H1 (cell line): ENCODE measurements at regions not wholly inside any gene's neighbourhood (a gene's known extent, or its start where the extent isn't known, plus 50 kb on each side); places are given as distances from the start of the nearest gene placed in this dataset.

Experiments used
- CTCF ChIA-PET: fragments of 300-600 bp; sonication (Branson Sonifier 250); formaldehyde crosslinking; loops from one replicate; lab custom pipeline; 2021; ENCODE audit not compliant: partially characterized antibody; lab: Charles Lee
- POLR2A ChIA-PET: fragments of 300-600 bp; sonication (Branson Sonifier 250); formaldehyde crosslinking; loops from one replicate; lab custom pipeline; 2021; ENCODE audit warnings: inconsistent platforms; ENCODE audit not compliant: partially characterized antibody; lab: Charles Lee
- DNase-seq, 2 experiments: peaks; one replicate each; pipeline versions ENCODE4 v3.0.0 to v3.0.0-alpha.2; 2010 to 2022; ENCODE audit warnings: low spot score in 2 of 2, low read depth in 1 of 2, mixed read lengths in 1 of 2
- FAIRE-seq: peaks from 2 replicates; lab custom pipeline; 2011; peaks lifted over from hg19 to GRCh38; lab: Jason Lieb, UNC
- H2AFZ ChIP-seq: 2 replicates; pipeline ENCODE4 v1.8.1; 2012; ENCODE audit warnings: low read length, inconsistent platforms
- H2AK5ac ChIP-seq: 2 replicates; pipeline ENCODE4 v1.6.1; 2013; ENCODE audit warnings: low read depth, low read length
- H2BK120ac ChIP-seq: replicated peaks from 2 replicates; pipeline ENCODE3; 2013; ENCODE audit warnings: low read depth, low read length, inconsistent platforms
- H2BK12ac ChIP-seq: 2 replicates; pipeline ENCODE4 v1.6.1; 2013; ENCODE audit warnings: low read depth, low read length
- H2BK15ac ChIP-seq: 2 replicates; pipeline ENCODE4 v1.6.1; 2013; ENCODE audit warnings: low read length
- H2BK20ac ChIP-seq: 2 replicates; pipeline ENCODE4 v1.6.1; 2013; ENCODE audit warnings: low read length
- H2BK5ac ChIP-seq: 2 replicates; pipeline ENCODE4 v1.6.1; 2013; ENCODE audit warnings: low read depth, low read length
- H3K14ac ChIP-seq: 2 replicates; pipeline ENCODE4 v1.6.1; 2013; ENCODE audit warnings: inconsistent platforms; ENCODE audit not compliant: insufficient read length
- H3K18ac ChIP-seq: 2 replicates; pipeline ENCODE4 v1.6.1; 2013; ENCODE audit warnings: low read length; ENCODE audit errors: extremely low read depth
- H3K23ac ChIP-seq: 2 replicates; pipeline ENCODE4 v1.6.1; 2013; ENCODE audit warnings: inconsistent platforms; ENCODE audit not compliant: insufficient read length
- H3K23me2 ChIP-seq: 2 replicates; pipeline ENCODE4 v1.6.1; 2013; ENCODE audit warnings: low read depth, low read length
- H3K27ac ChIP-seq: 2 replicates; pipeline ENCODE4 v1.6.1; 2011; ENCODE audit warnings: low read depth, low read length, inconsistent platforms
- H3K27me3 ChIP-seq, 4 experiments: replicated peaks in 1 of 4; 1 replicate in 1 of 4; 2 replicates in 3 of 4; pipeline versions ENCODE4 v1.6.1 to v1.8.1; 2011 to 2013; ENCODE audit warnings: low read length in 3 of 4, mild to moderate bottlenecking in 3 of 4, inconsistent platforms in 2 of 4, mixed read lengths in 2 of 4, moderate library complexity in 1 of 4; ENCODE audit not compliant: control insufficient read depth in 3 of 4, insufficient read depth in 3 of 4; ENCODE audit errors: extremely low read depth in 1 of 4
- H3K36me3 ChIP-seq, 4 experiments: 2 replicates each; pipeline versions ENCODE4 v1.6.1 to v1.8.1; 2011 to 2013; ENCODE audit warnings: mild to moderate bottlenecking in 4 of 4, low read length in 3 of 4, moderate library complexity in 2 of 4, control low read depth in 1 of 4, inconsistent platforms in 1 of 4; ENCODE audit not compliant: insufficient read depth in 4 of 4, control insufficient read depth in 2 of 4
- H3K4ac ChIP-seq: replicated peaks from 2 replicates; pipeline ENCODE3; 2013; ENCODE audit warnings: low read length, low read depth, mixed read lengths, inconsistent platforms; ENCODE audit not compliant: insufficient read length
- H3K4me1 ChIP-seq, 4 experiments: replicated peaks in 1 of 4; 1 replicate in 1 of 4; 2 replicates in 3 of 4; pipeline versions ENCODE4 v1.6.1 to v1.8.1; 2011 to 2013; ENCODE audit warnings: low read length in 3 of 4, inconsistent platforms in 2 of 4, mixed read lengths in 1 of 4; ENCODE audit not compliant: insufficient read depth in 4 of 4, control insufficient read depth in 3 of 4
- H3K4me2 ChIP-seq, 2 experiments: 2 replicates each; pipeline versions ENCODE4 v1.6.1 to v1.8.1; 2011 to 2013; ENCODE audit warnings: low read depth in 2 of 2, low read length in 2 of 2, control low read depth in 1 of 2, inconsistent platforms in 1 of 2, mild to moderate bottlenecking in 1 of 2; ENCODE audit not compliant: insufficient read depth in 1 of 2
- H3K4me3 ChIP-seq, 4 experiments: fragments of 200-600, 300-600 bp in 1 of 4; sonication (generic), shearing (Covaris generic), sonication (Bioruptor Twin) in 1 of 4; 2 replicates each; pipeline versions ENCODE4 v1.5.1 to v1.8.1; 2011 to 2016; ENCODE audit warnings: low read length in 4 of 4, low read depth in 3 of 4, control low read depth in 2 of 4, inconsistent platforms in 2 of 4, mild to moderate bottlenecking in 2 of 4, mixed read lengths in 1 of 4, moderate library complexity in 1 of 4; ENCODE audit not compliant: insufficient read depth in 2 of 4; ENCODE audit errors: extremely low read depth in 1 of 4
- H3K56ac ChIP-seq: replicated peaks from 2 replicates; pipeline ENCODE3; 2013; ENCODE audit warnings: low read depth, mild to moderate bottlenecking, mixed read lengths, low read length, inconsistent platforms; ENCODE audit not compliant: insufficient read length
- H3K79me1 ChIP-seq: 2 replicates; pipeline ENCODE4 v1.6.1; 2013; ENCODE audit warnings: low read depth, low read length, control low read depth
- H3K79me2 ChIP-seq, 2 experiments: 2 replicates each; pipeline versions ENCODE4 v1.6.1 to v1.8.1; 2012 to 2013; ENCODE audit warnings: low read length in 2 of 2, mild to moderate bottlenecking in 2 of 2, inconsistent platforms in 1 of 2; ENCODE audit not compliant: insufficient read depth in 2 of 2, control insufficient read depth in 1 of 2
- H3K9ac ChIP-seq, 4 experiments: replicated peaks in 1 of 4; 1 replicate in 1 of 4; 2 replicates in 3 of 4; pipeline versions ENCODE4 v1.6.1 to v1.8.1; 2011 to 2013; ENCODE audit warnings: low read depth in 3 of 4, low read length in 3 of 4, control low read depth in 2 of 4, mild to moderate bottlenecking in 2 of 4, moderate library complexity in 2 of 4, inconsistent platforms in 1 of 4; ENCODE audit errors: extremely low read depth in 1 of 4
- H3K9me3 ChIP-seq, 2 experiments: 2 replicates each; pipeline versions ENCODE4 v1.6.1 to v1.8.1; 2012 to 2013; ENCODE audit warnings: mild to moderate bottlenecking in 2 of 2, moderate library complexity in 2 of 2, control low read depth in 1 of 2, inconsistent platforms in 1 of 2, low read depth in 1 of 2, low read length in 1 of 2, mixed read lengths in 1 of 2; ENCODE audit not compliant: insufficient read depth in 2 of 2
- H4K20me1 ChIP-seq, 2 experiments: replicated peaks in 1 of 2; 2 replicates each; pipeline versions ENCODE3 to v1.8.1; 2011 to 2013; ENCODE audit warnings: inconsistent platforms in 2 of 2, low read length in 2 of 2, mild to moderate bottlenecking in 1 of 2; ENCODE audit not compliant: insufficient read depth in 2 of 2, control insufficient read depth in 1 of 2
- H4K5ac ChIP-seq: 2 replicates; pipeline ENCODE4 v1.6.1; 2013; ENCODE audit warnings: low read length, low read depth, mixed read lengths, inconsistent platforms; ENCODE audit not compliant: insufficient read length
- H4K8ac ChIP-seq: 2 replicates; pipeline ENCODE4 v1.8.0; 2013; ENCODE audit warnings: mild to moderate bottlenecking, moderate library complexity, low read length, inconsistent platforms; ENCODE audit not compliant: insufficient read depth; ENCODE audit errors: extremely low read depth
- H4K91ac ChIP-seq: replicated peaks from 2 replicates; pipeline ENCODE3; 2013; ENCODE audit warnings: low read length, mixed read lengths, inconsistent platforms; ENCODE audit not compliant: insufficient read length
- ASH2L ChIP-seq: fragments of 200-600, 300-600 bp; sonication (generic); IDR thresholded peaks from one replicate; pipeline ENCODE4 v1.7.1; 2017; ENCODE audit warnings: low read length
- CBX8 ChIP-seq: fragments of 300-800, 300-1000 bp; sonication (generic); IDR thresholded peaks from 2 replicates; pipeline ENCODE4 v1.7.1; 2016; ENCODE audit warnings: low read depth, low read length, borderline replicate concordance
- GTF2F1 ChIP-seq: IDR thresholded peaks from 2 replicates; pipeline ENCODE4 v1.6.1; 2012; ENCODE audit warnings: low read depth, low read length, improper control_type of control experiment, borderline replicate concordance
- PHF8 ChIP-seq: fragments of 200-600 bp; sonication (generic); conservative IDR thresholded peaks from 2 replicates; pipeline ENCODE4 v1.7.1; 2012; ENCODE audit warnings: low read depth, mild to moderate bottlenecking, inconsistent platforms, low read length, moderate library complexity
- WGBS, 2 experiments: shearing (Covaris generic) in 1 of 2; methylation state at CpG; one replicate each; pipeline versions ENCODE4 v1.1.6 to v1.1.7; 2013 to 2015; ENCODE audit warnings: low lambda C conversion rate in 2 of 2, mixed read lengths in 2 of 2, inconsistent platforms in 1 of 2, low coverage in 1 of 2, missing lambda C conversion rate in 1 of 2; ENCODE audit not compliant: insufficient replicate concordance in 2 of 2, insufficient coverage in 1 of 2, insufficient read length in 1 of 2; ENCODE audit errors: extremely low coverage in 1 of 2, missing lambda C conversion rate in 1 of 2; 5-methylcytosine and 5-hydroxymethylcytosine counted together

GRCh38 chr12:27869567-27869966, 89.5 kb upstream of the MANSC4 start:
- H3K36me3 ChIP-seq: no peaks in the 10 kb centered on the region
- H3K79me2 ChIP-seq: no peaks in the 10 kb centered on the region
- H3K4ac ChIP-seq: no peak overlapping the region
- no peak overlapping the region for H3K4me2 ChIP-seq
- no peaks in the 10 kb centered on the region for H3K27me3 ChIP-seq
- H3K27ac ChIP-seq: no peak overlapping the region
- H3K23me2 ChIP-seq: no peaks in the 10 kb centered on the region
- no peak overlapping the region for H3K56ac ChIP-seq
- ChIA-PET POLR2A (interaction anchor here (0.7 kb wide), 1 partner anchor 110 kb away, joined by 4 read pairs; no protein-coding TSS in a partner anchor), CTCF (interaction anchor here (1.5 kb wide), 1 partner anchor 48 kb away, joined by 4 read pairs; no protein-coding TSS in a partner anchor)
- no peak overlapping the region for H4K91ac ChIP-seq
- FAIRE-seq: no peak
- no peak overlapping the region for H4K5ac ChIP-seq
- H3K14ac ChIP-seq: no peak overlapping the region
- no peak overlapping the region for H2BK5ac ChIP-seq
- H2BK12ac ChIP-seq: no peak overlapping the region
- no peaks in the 10 kb centered on the region for H4K20me1 ChIP-seq
- no peak overlapping the region for H2BK20ac ChIP-seq
- no peak overlapping the region for H4K8ac ChIP-seq
- H3K9ac ChIP-seq: no peak overlapping the region
- H3K9me3 ChIP-seq: peaks cover 0 to 4% of the 10 kb centered on the region in 2 experiments; a peak in 1 of 4 replicates
- H3K23ac ChIP-seq: no peak overlapping the region
- WGBS, 2 experiments: 89% methylated on average over 10 of the region's 12 CpGs; no CpG with 5 or more reads in 1 of the 2 experiments
- H2AK5ac ChIP-seq: no peak overlapping the region
- no peak overlapping the region for H3K18ac ChIP-seq
- H2BK15ac ChIP-seq: no peak overlapping the region
- 0 out of 2 replicates have a peak overlapping the region, but pooled peaks have one; percentile 14 for H2AFZ ChIP-seq
- H3K79me1 ChIP-seq: no peaks in the 10 kb centered on the region
- no peak overlapping the region for H2BK120ac ChIP-seq
- no peak for DNase-seq
- H3K4me1 ChIP-seq: no peaks in the 10 kb centered on the region
- no peak overlapping the region for H3K4me3 ChIP-seq
- TF ChIP-seq PHF8: no peak
- TF ChIP-seq GTF2F1: no peak
- no peak for TF ChIP-seq ASH2L
- no peak for TF ChIP-seq CBX8
